GM20000 (cell line): ENCODE measurements at regions not wholly inside any gene's neighbourhood (a gene's known extent, or its start where the extent isn't known, plus 50 kb on each side); places are given as distances from the start of the nearest gene placed in this dataset.
"Not testable (repeated sequence)": the region's sequence is repeated elsewhere in the genome, so short reads cannot be mapped to it uniquely, and the experiment has no call there.

Experiments
- DNase-seq: peaks from one replicate; pipeline ENCODE4 v3.0.0; 2012; ENCODE audit warnings: low spot score
- TF ChIP-seq, protein P1 (sequence below): IDR thresholded peaks from 2 replicates; pipeline ENCODE4 v1.5.1; 2012; ENCODE audit warnings: mild to moderate bottlenecking, control low read depth; ENCODE audit errors: extremely low read depth, missing control alignments

DNA sequence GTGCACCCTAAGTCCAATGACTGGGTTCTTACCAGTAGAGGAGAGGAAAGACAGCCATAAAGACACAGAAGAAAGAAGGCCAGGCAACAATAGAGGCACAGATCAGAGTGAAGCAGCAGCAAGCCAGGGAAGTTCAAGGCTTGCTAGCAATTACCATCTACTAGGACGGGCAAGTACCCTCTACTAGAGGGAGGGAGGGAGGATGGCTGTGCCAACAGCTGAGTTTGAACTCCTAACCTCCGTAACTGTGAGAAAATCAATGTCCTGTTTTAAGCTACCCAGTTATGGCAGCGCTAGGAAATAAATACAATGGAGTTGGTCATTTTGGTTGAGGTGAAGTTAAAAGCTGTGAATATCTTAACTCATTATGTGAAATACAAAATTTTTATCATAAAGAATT lies 991.8 kb upstream of the CTNND2 start:
- TF ChIP-seq, protein P1, sequence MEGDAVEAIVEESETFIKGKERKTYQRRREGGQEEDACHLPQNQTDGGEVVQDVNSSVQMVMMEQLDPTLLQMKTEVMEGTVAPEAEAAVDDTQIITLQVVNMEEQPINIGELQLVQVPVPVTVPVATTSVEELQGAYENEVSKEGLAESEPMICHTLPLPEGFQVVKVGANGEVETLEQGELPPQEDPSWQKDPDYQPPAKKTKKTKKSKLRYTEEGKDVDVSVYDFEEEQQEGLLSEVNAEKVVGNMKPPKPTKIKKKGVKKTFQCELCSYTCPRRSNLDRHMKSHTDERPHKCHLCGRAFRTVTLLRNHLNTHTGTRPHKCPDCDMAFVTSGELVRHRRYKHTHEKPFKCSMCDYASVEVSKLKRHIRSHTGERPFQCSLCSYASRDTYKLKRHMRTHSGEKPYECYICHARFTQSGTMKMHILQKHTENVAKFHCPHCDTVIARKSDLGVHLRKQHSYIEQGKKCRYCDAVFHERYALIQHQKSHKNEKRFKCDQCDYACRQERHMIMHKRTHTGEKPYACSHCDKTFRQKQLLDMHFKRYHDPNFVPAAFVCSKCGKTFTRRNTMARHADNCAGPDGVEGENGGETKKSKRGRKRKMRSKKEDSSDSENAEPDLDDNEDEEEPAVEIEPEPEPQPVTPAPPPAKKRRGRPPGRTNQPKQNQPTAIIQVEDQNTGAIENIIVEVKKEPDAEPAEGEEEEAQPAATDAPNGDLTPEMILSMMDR = no peak
- DNase-seq = no peak

DNA sequence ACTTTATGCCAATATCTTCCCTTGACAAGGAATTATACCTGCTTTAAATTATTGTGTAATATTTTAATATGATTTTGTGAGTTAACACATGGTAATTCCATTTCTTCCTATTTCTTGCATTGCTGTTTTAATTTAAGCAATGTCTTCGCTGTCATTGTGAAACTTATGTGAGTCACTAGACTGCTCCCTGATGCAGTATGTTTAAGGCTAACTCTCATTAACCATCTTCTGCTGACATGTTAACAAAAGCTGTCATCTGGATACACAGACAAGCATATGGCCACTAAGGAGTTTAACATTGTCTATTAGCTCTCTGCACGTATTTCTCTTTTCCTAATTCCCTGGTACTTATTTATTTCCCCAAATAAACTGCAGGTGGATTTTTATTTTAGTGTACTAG lies 980.8 kb upstream of the CTNND2 start:
- TF ChIP-seq, protein P1 = no peak
- no peak for DNase-seq

DNA sequence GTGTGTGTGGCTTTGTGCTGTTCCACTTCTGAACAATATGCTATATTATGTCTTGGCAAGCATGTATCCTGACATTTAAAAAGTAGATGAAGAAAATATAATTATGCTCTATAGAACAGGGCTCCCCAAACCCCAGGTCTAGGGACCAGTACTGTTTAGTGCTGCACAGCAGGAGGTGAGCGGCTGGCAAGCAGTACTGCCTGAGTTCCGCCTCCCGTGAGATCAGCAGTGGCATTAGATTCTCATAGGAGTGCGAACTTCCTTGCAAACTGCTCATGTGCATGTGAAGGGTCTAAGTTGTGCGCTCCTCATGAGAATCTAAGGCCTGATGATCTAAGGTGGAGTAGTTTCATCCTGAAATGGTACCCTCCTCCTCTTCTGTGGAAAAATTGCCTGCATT lies 979.1 kb upstream of the CTNND2 start:
- TF ChIP-seq, protein P1 = no peak
- DNase-seq = no peak

DNA sequence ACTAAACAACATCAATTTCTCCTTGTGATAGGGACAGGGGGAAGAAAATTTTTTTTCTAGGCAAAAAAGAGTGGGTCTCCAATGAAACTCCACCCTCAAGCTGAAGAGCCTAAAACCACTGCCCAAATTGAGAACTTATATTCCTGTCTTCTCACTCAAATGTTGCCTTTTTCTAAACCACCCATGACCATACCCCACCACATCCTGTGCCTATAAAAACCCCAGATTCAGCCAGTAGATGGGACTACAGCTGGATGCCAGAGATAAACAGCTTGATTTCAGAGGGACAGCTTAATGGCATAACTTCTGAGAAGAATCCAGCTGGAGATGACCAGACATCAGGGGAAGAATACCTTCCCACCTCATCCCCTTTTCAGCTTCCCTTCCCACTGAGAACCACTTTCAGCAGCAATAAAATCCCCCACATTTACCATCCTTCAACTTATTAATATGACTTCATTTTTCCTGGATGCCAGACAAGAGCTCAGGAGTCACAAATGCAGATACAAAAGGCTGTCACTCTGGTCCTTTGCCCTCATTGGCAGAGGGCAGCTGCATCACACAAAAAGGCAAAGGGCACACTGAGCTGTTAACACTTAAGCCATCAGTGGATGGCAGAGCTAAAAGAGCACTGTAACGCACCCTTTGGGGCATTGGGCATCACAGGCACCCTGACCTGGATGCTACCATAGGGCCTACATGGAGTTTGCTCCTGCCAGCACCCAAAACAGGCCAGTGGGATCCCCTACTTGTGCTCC lies 972.5 kb upstream of the CTNND2 start:
- TF ChIP-seq, protein P1 = no peak
- no peak for DNase-seq

DNA sequence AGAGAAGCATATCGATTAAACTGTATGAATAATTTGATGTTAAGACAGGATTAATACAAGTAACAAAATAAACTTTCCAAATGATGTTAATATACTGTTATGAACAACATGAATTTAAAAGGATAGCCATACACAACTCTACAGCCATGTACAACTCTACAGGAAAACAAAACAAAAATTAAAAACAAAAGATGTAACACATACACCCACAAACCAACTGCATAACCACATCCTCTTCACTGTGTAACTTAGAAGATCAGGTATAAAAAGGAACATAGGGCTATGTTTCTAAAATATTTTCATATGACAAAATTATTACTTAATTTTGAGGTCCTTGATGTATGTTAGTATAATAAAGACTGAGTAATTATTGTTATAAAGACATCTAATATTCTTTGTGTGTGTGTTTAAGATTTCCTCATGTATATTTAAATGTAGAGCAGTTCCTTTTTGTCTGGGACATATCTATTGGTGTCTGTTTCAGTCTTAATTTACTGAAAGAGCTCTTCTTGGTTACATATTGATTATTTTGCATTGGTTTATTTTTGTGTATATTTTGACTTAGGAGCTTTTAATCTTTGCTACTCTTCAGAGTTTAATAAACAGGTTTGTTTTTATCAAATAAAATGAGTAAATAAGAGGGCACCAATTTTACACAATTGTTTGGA lies 966.8 kb upstream of the CTNND2 start:
- no peak for DNase-seq
- TF ChIP-seq, protein P1 = no peak

DNA sequence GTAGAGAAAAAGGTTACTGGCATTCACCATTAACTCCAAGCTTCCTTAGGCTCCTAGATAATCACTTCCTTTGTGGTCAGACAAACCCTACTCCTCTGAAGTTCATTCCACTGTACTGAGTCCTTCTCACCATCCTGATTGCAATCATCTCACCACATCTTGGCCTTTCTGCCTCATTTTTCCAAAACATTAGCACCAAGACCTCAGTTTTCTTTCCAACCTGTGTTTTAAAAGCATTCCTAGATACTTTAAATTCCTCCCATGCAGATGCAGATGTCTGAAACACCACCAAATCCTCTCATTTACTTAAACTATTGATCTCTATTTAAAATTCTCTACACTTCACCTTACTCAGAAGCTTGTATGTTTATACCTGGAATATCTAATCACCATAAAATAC lies 961.3 kb upstream of the CTNND2 start:
- DNase-seq = no peak
- TF ChIP-seq, protein P1 = no peak

DNA sequence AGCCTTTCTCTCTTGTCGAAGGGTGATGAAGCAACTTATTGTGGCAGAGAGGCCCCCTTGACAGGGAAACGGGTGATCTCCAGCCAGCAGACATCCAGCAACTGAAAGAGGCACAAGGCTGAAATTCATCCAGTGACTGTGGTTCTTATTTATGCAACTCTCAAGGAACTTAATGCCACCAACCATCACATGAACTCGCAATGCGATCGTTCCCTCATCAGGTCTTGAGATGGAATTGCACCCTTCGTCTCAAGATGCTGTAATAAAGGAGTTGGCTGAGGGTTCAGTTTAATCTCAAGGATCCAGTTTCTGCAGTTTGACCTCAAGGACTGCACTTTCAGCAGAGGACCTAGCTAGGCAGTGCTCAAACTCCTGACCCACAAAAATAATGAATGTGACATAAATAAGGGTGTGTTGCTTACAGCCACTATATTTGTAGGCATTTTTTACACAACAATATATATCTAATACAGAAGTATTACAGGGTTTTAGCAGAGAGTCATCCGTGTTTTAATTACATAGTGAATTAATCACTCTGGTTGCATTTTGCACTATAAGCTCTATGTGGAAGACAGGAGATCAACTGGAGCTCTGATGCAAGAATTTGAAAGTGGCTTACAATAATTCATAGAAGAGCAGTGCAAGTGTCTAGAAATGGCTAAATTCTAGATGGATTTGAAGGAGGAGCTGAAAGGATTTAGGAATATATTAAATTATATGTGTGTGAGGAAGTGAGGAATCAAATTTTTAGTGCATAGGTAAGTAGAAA lies 957.8 kb upstream of the CTNND2 start:
- TF ChIP-seq, protein P1 = no peak
- no peak for DNase-seq

DNA sequence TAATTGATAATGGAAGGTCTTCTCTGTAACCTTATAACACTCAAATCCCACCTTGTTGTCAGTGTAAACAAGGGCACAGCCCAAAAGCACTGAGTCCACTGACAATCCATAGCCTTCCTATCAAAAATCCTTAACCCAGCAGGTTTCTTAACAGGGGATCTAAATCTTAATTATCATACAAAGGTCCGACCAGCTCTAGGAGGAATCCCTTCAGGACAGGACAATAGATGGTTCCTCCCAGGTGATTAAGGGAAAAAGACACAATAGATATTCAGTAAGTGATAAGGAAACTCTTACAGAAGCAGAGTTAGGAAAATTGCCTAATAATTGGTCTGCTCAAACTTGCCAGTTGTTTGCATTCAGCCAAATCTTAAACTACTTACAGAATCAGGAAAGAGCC lies 951.9 kb upstream of the CTNND2 start:
- DNase-seq = not testable (repeated sequence)
